HG03108 (cell line): ENCODE measurements at regions not wholly inside any gene's neighbourhood (a gene's known extent, or its start where the extent isn't known, plus 50 kb on each side); places are given as distances from the start of the nearest gene placed in this dataset.
A peak's percentile ranks its signal among the peaks of the same experiment; 100 is the strongest.

Experiments
- ATAC-seq: cut with Tn5 transposase; IDR thresholded peaks from one replicate; pipeline ENCODE4 v1.9.1; 2021; ENCODE audit warnings: moderate library complexity; ENCODE audit not compliant: unreplicated experiment

- no peak for ATAC-seq
Measured at GRCh38 chr6:138607478-138608433, 108.5 kb upstream of the NHSL1 start.

- no peak for ATAC-seq
Measured at GRCh38 chr6:138608896-138609295, 109.6 kb upstream of the NHSL1 start.

- ATAC-seq: no peak
Measured at GRCh38 chr6:138609801-138610430, 110.6 kb upstream of the NHSL1 start.

- no peak for ATAC-seq
Measured at GRCh38 chr6:138610816-138611215, 111.5 kb upstream of the NHSL1 start.

GRCh38 chr6:138614151-138614550, 114.9 kb upstream of the NHSL1 start:
- no peak for ATAC-seq

GRCh38 chr6:138618168-138618567, 118.9 kb upstream of the NHSL1 start:
- no peak for ATAC-seq

GRCh38 chr6:138620630-138621029, 121.3 kb upstream of the NHSL1 start:
- ATAC-seq: no peak

GRCh38 chr6:138622967-138623366, 123.7 kb upstream of the NHSL1 start:
- no peak for ATAC-seq

- no peak for ATAC-seq
Measured at GRCh38 chr6:138631566-138631965, 132.3 kb upstream of the NHSL1 start.

GRCh38 chr6:138637822-138638221, 135.7 kb upstream of the CCDC28A start:
- no peak for ATAC-seq

- ATAC-seq: no peak
Measured at GRCh38 chr6:138638604-138639003, 135.0 kb upstream of the CCDC28A start.

- ATAC-seq: no peak
Measured at GRCh38 chr6:138640028-138640427, 133.5 kb upstream of the CCDC28A start.

GRCh38 chr6:138643210-138643609, 130.4 kb upstream of the CCDC28A start:
- no peak for ATAC-seq

- no peak for ATAC-seq
Measured at GRCh38 chr6:138645976-138646640, 127.5 kb upstream of the CCDC28A start.

- no peak for ATAC-seq
Measured at GRCh38 chr6:138647006-138647405, 126.6 kb upstream of the CCDC28A start.

- ATAC-seq: no peak
Measured at GRCh38 chr6:138648127-138648526, 125.4 kb upstream of the CCDC28A start.

- ATAC-seq: no peak
Measured at GRCh38 chr6:138651491-138651890, 122.1 kb upstream of the CCDC28A start.

- no peak for ATAC-seq
Measured at GRCh38 chr6:138652824-138653223, 120.7 kb upstream of the CCDC28A start.

GRCh38 chr6:138653435-138653834, 120.1 kb upstream of the CCDC28A start:
- ATAC-seq: no peak

- peak; percentile 98 for ATAC-seq
Measured at GRCh38 chr6:138654715-138655634, 118.6 kb upstream of the CCDC28A start.

- no peak for ATAC-seq
Measured at GRCh38 chr6:138655828-138656227, 117.7 kb upstream of the CCDC28A start.
